ENCODE measurements at regions not wholly inside any gene's neighbourhood (a gene's known extent, or its start where the extent isn't known, plus 50 kb on each side); places are given as distances from the start of the nearest gene placed in this dataset.

GRCh38 chrX:137483554-137483953, 82.4 kb upstream of the ZIC3 start:
- no peak for DNase-seq (ENCODE audit: low read depth in 4 of 4, low spot score in 3 of 4)

GRCh38 chrX:137482136-137482535, 83.8 kb upstream of the ZIC3 start:
- no peak for DNase-seq (ENCODE audit: low read depth in 4 of 4, low spot score in 3 of 4)

GRCh38 chrX:137479386-137479785, 86.5 kb upstream of the ZIC3 start:
- no peak for DNase-seq (ENCODE audit: low read depth in 4 of 4, low spot score in 3 of 4)

GRCh38 chrX:137441711-137442110, 124.2 kb upstream of the ZIC3 start:
- DNase-seq (ENCODE audit: low read depth in 4 of 4, low spot score in 3 of 4) = no peak

GRCh38 chrX:137432609-137433008, 133.3 kb upstream of the ZIC3 start:
- DNase-seq (ENCODE audit: low read depth in 4 of 4, low spot score in 3 of 4) = no peak

- no peak for DNase-seq (ENCODE audit: low read depth in 4 of 4, low spot score in 3 of 4)
Observed at GRCh38 chrX:137431693-137432488, 134.0 kb upstream of the ZIC3 start.

- no peak for DNase-seq (ENCODE audit: low read depth in 4 of 4, low spot score in 3 of 4)
Observed at GRCh38 chrX:137430984-137431475, 134.9 kb upstream of the ZIC3 start.

GRCh38 chrX:137430301-137430700, 135.6 kb upstream of the ZIC3 start:
- no peak for DNase-seq (ENCODE audit: low read depth in 4 of 4, low spot score in 3 of 4)

GRCh38 chrX:137428766-137429591, 136.9 kb upstream of the ZIC3 start:
- no peak for DNase-seq (ENCODE audit: low read depth in 4 of 4, low spot score in 3 of 4)

- DNase-seq (ENCODE audit: low read depth in 4 of 4, low spot score in 3 of 4) = no peak
Observed at GRCh38 chrX:137428221-137428661, 137.7 kb upstream of the ZIC3 start.

GRCh38 chrX:137427816-137428215, 138.1 kb upstream of the ZIC3 start:
- no peak for DNase-seq (ENCODE audit: low read depth in 4 of 4, low spot score in 3 of 4)

GRCh38 chrX:137427426-137427778, 138.5 kb upstream of the ZIC3 start:
- no peak for DNase-seq (ENCODE audit: low read depth in 4 of 4, low spot score in 3 of 4)

- no peak for DNase-seq (ENCODE audit: low read depth in 4 of 4, low spot score in 3 of 4)
Observed at GRCh38 chrX:137426695-137427425, 139.1 kb upstream of the ZIC3 start.

- DNase-seq (ENCODE audit: low read depth in 4 of 4, low spot score in 3 of 4) = no peak
Observed at GRCh38 chrX:137425986-137426385, 139.9 kb upstream of the ZIC3 start.

GRCh38 chrX:137425273-137425902, 140.5 kb upstream of the ZIC3 start:
- DNase-seq (ENCODE audit: low read depth in 4 of 4, low spot score in 3 of 4) = no peak

GRCh38 chrX:137424679-137425078, 141.2 kb upstream of the ZIC3 start:
- no peak for DNase-seq (ENCODE audit: low read depth in 4 of 4, low spot score in 3 of 4)

- DNase-seq (ENCODE audit: low read depth in 4 of 4, low spot score in 3 of 4) = no peak
Observed at GRCh38 chrX:137423241-137423640, 142.7 kb upstream of the ZIC3 start.

GRCh38 chrX:137418086-137418485, 147.8 kb upstream of the ZIC3 start:
- no peak for DNase-seq (ENCODE audit: low read depth in 4 of 4, low spot score in 3 of 4)

GRCh38 chrX:137413190-137413589, 152.7 kb upstream of the ZIC3 start:
- no peak for DNase-seq (ENCODE audit: low read depth in 4 of 4, low spot score in 3 of 4)

- DNase-seq (ENCODE audit: low read depth in 4 of 4, low spot score in 3 of 4) = no peak
Observed at GRCh38 chrX:137405449-137406140, 160.3 kb upstream of the ZIC3 start.
